ENCODE measurements at regions not wholly inside any gene's neighbourhood (a gene's known extent, or its start where the extent isn't known, plus 50 kb on each side); places are given as distances from the start of the nearest gene placed in this dataset.

DNA sequence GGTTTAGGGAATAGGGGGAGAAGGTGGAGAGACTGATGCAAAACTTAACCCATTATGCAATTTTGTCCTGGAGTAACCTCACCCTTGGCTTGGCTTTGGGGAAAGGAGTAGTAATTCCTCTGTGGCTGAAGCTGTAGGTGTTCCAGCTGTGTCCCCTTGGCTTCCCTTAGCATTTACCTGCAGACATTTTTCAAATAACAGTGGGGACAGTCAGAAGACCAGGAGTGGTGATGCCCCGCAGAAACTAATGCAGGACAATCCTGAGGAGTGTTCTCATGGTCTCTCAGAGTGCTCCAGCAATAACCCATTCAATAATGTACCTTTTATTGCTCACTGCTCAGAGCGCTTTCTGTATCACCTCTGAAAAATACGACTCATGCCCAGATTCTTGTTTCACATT is 282.1 kb downstream of the ZEB1 start:
- peaks cover 7% of the 10 kb centered on the region; the same call in 2 of the 3 replicates for H3K4me1 Mint-ChIP-seq
- Histone ChIP-seq H3K27ac (ENCODE audit: low read depth) (no peak overlapping the region), H2AFZ (no peak overlapping the region), H3K4me1 (ENCODE audit: insufficient read depth) (peaks cover 10% of the 10 kb centered on the region; the same call in 1 of the 2 replicates), H3K4me2 (no peak overlapping the region), H3K4me3 (no peak overlapping the region), H3K36me3 (ENCODE audit: insufficient read depth) (no peaks in the 10 kb centered on the region), H3F3A (replicated peaks; ENCODE audit: low read depth) (no peaks in the 10 kb centered on the region), H3K27me3 (ENCODE audit: insufficient read depth) (no peaks in the 10 kb centered on the region), H3K9me2 (ENCODE audit: insufficient read depth) (peaks cover 12% of the 10 kb centered on the region; the same call in 1 of the 2 replicates), H4K20me1 (replicated peaks; ENCODE audit: insufficient read depth) (no peaks in the 10 kb centered on the region), H3K79me2 (replicated peaks; ENCODE audit: insufficient read depth) (no peaks in the 10 kb centered on the region)
- no peaks in the 10 kb centered on the region; the same call in 1 of the 3 replicates for H3K9me3 Mint-ChIP-seq
- no peak overlapping the region for H3K27ac Mint-ChIP-seq
- DNase-seq (ENCODE audit: low spot score) (no peak), ATAC-seq (no peak)
- H3K27me3 Mint-ChIP-seq (ENCODE audit: insufficient read depth, low read depth, poor library complexity) = peaks cover 13% of the 10 kb centered on the region
- no peak overlapping the region for H3K4me3 Mint-ChIP-seq
- TF ChIP-seq JUNB (IDR thresholded peaks at IDR 0.05; ENCODE audit: unreplicated experiment) = no peak
- TF ChIP-seq, protein P1, sequence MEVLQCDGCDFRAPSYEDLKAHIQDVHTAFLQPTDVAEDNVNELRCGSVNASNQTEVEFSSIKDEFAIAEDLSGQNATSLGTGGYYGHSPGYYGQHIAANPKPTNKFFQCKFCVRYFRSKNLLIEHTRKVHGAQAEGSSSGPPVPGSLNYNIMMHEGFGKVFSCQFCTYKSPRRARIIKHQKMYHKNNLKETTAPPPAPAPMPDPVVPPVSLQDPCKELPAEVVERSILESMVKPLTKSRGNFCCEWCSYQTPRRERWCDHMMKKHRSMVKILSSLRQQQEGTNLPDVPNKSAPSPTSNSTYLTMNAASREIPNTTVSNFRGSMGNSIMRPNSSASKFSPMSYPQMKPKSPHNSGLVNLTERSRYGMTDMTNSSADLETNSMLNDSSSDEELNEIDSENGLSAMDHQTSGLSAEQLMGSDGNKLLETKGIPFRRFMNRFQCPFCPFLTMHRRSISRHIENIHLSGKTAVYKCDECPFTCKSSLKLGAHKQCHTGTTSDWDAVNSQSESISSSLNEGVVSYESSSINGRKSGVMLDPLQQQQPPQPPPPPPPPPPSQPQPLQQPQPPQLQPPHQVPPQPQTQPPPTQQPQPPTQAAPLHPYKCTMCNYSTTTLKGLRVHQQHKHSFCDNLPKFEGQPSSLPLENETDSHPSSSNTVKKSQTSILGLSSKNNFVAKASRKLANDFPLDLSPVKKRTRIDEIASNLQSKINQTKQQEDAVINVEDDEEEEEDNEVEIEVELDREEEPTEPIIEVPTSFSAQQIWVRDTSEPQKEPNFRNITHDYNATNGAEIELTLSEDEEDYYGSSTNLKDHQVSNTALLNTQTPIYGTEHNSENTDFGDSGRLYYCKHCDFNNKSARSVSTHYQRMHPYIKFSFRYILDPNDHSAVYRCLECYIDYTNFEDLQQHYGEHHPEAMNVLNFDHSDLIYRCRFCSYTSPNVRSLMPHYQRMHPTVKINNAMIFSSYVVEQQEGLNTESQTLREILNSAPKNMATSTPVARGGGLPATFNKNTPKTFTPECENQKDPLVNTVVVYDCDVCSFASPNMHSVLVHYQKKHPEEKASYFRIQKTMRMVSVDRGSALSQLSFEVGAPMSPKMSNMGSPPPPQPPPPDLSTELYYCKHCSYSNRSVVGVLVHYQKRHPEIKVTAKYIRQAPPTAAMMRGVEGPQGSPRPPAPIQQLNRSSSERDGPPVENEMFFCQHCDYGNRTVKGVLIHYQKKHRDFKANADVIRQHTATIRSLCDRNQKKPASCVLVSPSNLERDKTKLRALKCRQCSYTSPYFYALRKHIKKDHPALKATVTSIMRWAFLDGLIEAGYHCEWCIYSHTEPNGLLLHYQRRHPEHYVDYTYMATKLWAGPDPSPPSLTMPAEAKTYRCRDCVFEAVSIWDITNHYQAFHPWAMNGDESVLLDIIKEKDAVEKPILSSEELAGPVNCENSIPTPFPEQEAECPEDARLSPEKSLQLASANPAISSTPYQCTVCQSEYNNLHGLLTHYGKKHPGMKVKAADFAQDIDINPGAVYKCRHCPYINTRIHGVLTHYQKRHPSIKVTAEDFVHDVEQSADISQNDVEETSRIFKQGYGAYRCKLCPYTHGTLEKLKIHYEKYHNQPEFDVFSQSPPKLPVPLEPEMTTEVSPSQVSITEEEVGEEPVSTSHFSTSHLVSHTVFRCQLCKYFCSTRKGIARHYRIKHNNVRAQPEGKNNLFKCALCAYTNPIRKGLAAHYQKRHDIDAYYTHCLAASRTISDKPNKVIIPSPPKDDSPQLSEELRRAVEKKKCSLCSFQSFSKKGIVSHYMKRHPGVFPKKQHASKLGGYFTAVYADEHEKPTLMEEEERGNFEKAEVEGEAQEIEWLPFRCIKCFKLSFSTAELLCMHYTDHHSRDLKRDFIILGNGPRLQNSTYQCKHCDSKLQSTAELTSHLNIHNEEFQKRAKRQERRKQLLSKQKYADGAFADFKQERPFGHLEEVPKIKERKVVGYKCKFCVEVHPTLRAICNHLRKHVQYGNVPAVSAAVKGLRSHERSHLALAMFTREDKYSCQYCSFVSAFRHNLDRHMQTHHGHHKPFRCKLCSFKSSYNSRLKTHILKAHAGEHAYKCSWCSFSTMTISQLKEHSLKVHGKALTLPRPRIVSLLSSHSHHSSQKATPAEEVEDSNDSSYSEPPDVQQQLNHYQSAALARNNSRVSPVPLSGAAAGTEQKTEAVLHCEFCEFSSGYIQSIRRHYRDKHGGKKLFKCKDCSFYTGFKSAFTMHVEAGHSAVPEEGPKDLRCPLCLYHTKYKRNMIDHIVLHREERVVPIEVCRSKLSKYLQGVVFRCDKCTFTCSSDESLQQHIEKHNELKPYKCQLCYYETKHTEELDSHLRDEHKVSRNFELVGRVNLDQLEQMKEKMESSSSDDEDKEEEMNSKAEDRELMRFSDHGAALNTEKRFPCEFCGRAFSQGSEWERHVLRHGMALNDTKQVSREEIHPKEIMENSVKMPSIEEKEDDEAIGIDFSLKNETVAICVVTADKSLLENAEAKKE (CRISPR knock-in tag; IDR thresholded peaks at IDR 0.05) = no peak
- TF ChIP-seq ZNF331 (CRISPR knock-in tag; IDR thresholded peaks at IDR 0.05; ENCODE audit: low read depth) = no peak
- H3K36me3 Mint-ChIP-seq (ENCODE audit: low read depth) = no peaks in the 10 kb centered on the region; the same call in 2 of the 3 replicates

DNA sequence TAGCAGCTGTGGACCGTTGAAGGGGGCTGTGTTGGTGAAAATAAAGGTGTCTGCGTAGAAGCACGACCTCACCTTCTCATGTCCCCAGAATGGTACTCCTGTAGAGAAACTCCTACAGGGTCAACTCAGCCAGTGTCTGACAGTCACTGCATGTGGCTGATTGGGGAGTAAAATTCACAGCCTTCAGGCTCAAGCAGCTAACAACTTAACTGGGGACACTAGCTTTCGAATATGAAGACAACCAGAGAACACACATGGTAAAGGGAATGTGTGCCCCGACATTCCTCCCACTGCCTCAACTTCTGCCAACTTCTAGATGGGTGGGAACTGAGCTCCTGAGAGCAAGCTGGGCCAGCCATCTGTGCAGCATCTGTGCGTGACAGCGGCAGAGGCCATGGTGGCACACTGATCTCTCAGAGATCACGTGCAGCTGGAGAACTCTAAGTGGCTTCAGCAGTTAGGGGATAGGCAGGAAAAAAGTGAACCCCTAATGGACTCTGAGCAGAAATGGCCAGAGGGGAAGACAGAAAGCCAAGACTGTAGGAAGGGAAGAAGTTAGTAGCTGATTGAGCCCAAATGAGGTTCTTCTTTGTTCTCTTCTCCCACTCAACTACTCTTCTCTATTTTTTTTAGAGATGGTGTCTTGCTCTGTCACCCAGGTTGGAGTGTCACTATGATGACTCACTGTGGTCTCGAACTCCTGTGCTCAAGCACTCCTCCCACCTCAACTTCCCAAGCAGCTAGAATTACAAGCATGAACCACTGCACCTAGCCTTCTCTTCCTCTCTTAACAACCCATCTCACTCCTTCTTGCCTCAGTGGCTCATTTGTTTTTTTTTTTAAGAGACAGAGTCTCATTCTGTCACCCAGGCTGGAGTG is 280.8 kb downstream of the ZEB1 start:
- H3K9me3 Mint-ChIP-seq = no peaks in the 10 kb centered on the region; the same call in 1 of the 3 replicates
- H3K4me2 ChIP-seq = no peak overlapping the region
- peak overlapping the region; percentile 28; the same call in 1 of the 2 replicates for H2AFZ ChIP-seq
- H3K9me2 ChIP-seq (ENCODE audit: insufficient read depth) = peaks cover 12% of the 10 kb centered on the region; the same call in 1 of the 2 replicates
- H4K20me1 ChIP-seq (replicated peaks; ENCODE audit: insufficient read depth) = no peaks in the 10 kb centered on the region
- no peaks in the 10 kb centered on the region for H3K79me2 ChIP-seq (replicated peaks; ENCODE audit: insufficient read depth)
- DNase-seq (ENCODE audit: low spot score) = no peak
- no peak overlapping the region for H3K27ac ChIP-seq (ENCODE audit: low read depth)
- H3K36me3 ChIP-seq (ENCODE audit: insufficient read depth) = no peaks in the 10 kb centered on the region
- no peaks in the 10 kb centered on the region; the same call in 2 of the 3 replicates for H3K36me3 Mint-ChIP-seq (ENCODE audit: low read depth)
- no peak overlapping the region for H3K4me3 ChIP-seq
- H3K27me3 Mint-ChIP-seq (ENCODE audit: insufficient read depth, low read depth, poor library complexity) = peaks cover 13% of the 10 kb centered on the region
- H3K27ac Mint-ChIP-seq = no peak overlapping the region
- H3K4me3 Mint-ChIP-seq = no peak overlapping the region
- peaks cover 10% of the 10 kb centered on the region; the same call in 1 of the 2 replicates for H3K4me1 ChIP-seq (ENCODE audit: insufficient read depth)
- no peaks in the 10 kb centered on the region for H3F3A ChIP-seq (replicated peaks; ENCODE audit: low read depth)
- ATAC-seq = no peak
- no peaks in the 10 kb centered on the region for H3K27me3 ChIP-seq (ENCODE audit: insufficient read depth)
- H3K4me1 Mint-ChIP-seq = peaks cover 8% of the 10 kb centered on the region; the same call in 2 of the 3 replicates
- TF ChIP-seq JUNB (IDR thresholded peaks at IDR 0.05; ENCODE audit: unreplicated experiment) (no peak), EZH2 (IDR thresholded peaks at IDR 0.05; ENCODE audit: low read depth, unreplicated experiment) (no peak), ZNF114 (CRISPR knock-in tag; IDR thresholded peaks at IDR 0.05) (no peak), CREB1 (CRISPR knock-in tag; IDR thresholded peaks at IDR 0.05; ENCODE audit: low read depth) (no peak), NANOG (IDR thresholded peaks at IDR 0.05; ENCODE audit: borderline replicate concordance) (no peak)

Data from GM23338 (cell line).